NCI-H1436 (cell line): ENCODE measurements at regions not wholly inside any gene's neighbourhood (a gene's known extent, or its start where the extent isn't known, plus 50 kb on each side); places are given as distances from the start of the nearest gene placed in this dataset.

Source experiments
- DNase-seq: peaks from one replicate; lab custom pipeline; 2025; lab: John Stamatoyannopoulos, UW

GRCh38 chr6:40720375-40720748 is 133.2 kb upstream of the LRFN2 start:
- no peak for DNase-seq

DNA sequence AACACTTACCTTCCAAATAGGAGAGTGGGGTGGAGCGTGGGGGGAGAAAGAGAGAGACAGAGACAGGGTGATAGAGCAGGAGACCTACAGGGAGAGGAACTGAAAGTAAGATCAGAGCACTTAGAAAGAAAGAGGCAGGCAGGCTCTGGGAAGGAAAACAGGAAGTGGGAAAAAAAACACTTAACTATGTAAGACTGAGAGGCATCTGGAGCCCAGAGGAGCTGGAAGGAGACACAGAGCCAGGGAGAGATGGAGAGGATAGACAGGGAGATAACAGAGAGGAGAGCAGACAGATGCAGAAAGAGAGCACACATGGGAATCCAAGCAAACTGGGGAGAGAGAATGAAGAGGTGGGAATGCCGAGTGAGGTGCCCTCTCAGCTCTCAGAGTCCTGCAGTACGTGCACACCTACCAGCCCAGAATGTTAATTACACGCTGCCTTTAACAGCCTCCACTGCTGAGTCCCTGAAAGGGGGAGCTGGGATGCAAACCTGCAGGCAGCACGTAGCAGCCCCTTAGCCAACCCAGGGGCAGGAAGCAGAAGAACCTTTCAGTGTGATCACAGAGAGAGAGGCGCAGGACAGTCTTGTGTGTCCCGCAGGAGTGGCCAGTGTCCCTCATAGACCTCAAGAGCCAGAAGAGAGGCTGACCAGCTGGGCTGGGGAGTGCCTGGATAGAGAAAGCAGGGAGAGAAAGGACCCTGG is 132.7 kb upstream of the LRFN2 start:
- DNase-seq, result no peak

- DNase-seq, result no peak
These were observed 131.2 kb upstream of the LRFN2 start for GRCh38 chr6:40718401-40718800.

DNA sequence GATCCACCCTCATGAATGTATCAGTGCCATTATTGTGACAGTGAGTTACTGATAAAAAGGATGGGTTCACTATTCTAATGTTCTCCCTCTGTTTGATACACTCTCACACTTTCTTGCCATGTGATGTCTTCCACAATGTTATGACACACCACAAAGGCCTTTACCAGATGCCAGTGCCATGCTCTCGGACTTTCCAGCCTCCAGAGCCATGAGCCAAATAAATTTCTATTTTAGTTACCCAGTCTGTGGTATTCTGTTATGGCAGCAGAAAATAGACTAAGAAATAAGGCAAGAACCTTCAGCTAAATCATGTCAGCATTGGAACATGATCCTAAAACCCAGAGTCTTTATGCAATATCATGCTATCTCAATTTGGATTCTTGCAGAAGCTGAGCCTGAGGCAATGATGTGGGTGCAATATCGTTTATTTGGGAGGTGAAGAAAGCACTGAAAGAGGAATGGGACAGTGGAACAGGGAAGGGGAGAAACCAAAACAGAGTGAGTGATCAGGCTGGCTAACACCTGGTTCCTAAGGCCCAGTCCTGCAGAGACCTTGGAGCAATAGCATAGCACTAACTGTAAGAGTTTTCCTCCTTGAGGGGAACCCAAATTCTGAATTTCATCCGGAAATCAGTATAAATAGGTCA is 130.4 kb upstream of the LRFN2 start:
- no peak for DNase-seq

DNA sequence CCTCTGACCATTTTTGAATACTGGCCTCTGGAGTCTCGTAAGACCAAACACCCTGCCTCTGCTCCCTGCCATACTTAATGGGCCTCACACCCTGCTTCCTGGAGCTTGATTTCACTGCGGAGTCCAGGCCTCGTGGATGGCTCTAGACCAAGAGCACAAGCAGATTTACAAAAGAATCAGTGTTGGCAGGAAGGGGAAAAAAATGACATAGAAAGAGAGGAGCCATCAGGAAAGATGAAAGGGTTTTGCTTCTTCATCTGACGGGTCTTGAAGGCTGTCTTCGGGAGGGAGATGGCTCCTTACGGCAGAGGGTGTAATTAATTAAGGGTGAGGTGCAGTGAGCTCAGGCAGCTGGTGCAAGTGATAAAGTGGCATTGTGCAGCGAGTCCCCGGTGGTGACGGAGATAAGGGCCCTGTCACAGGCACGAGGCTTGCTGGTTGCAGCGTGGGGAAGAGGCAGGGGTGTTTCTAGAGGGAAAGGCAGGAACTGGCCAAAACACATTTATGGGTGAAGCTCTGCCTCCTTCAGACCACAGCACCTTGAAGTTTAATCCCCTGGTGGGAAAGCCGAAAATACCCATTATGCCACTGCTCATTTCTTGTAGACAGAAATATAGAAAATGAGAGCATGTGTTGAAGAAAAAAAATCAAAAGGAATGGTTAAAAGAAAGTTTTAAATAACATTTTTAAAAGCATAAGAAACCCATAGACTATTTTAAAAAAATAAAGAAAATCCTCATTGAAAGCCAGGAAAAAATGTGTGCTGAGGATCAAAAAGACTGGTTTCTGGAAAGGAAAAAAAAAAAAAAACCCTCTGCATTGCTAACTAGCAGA is 128.6 kb upstream of the LRFN2 start:
- DNase-seq, result peak; percentile 31

GRCh38 chr6:40714576-40715564 is 127.7 kb upstream of the LRFN2 start:
- no peak for DNase-seq

- no peak for DNase-seq
These were observed 127.0 kb upstream of the LRFN2 start for GRCh38 chr6:40714143-40714542.

DNA sequence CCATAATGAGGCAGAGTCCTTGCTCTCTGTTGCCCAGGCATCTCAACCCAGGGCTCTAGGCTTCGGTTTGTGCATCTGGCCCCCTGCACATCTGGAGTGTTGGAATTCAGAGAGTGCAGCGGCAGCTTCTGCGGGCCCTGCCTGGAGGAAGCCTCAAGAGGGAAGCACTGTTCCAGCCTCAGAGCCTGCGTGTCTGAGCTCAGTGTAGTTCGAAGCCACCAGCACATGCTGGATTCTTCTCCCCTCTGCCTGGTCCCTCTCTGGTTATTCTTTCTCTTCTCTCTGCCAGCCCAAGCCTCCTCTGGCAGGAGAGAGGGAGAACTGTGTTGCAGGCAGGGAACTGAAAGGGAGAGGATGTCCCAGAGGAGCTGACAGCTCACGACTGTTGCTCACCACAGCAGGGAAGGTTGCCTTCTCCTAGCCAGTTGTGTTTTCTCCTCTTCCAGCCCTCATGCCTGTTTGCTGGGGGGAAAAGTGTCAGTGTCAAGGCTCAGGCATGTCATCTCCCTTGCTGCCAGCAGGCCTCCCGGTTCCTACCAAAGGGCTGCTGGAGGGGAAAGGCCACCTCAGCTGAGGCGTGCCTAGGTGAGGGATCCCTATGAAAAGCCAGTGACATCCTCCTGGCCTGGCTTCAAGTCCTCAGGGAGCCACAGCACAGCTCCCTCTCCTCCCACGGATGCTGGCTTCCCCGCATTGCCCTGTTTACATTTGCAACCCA is 126.0 kb upstream of the LRFN2 start:
- no peak for DNase-seq

GRCh38 chr6:40710626-40711330 is 123.6 kb upstream of the LRFN2 start:
- peak; percentile 13 for DNase-seq

GRCh38 chr6:40708049-40708448 is 120.9 kb upstream of the LRFN2 start:
- DNase-seq, result no peak

DNA sequence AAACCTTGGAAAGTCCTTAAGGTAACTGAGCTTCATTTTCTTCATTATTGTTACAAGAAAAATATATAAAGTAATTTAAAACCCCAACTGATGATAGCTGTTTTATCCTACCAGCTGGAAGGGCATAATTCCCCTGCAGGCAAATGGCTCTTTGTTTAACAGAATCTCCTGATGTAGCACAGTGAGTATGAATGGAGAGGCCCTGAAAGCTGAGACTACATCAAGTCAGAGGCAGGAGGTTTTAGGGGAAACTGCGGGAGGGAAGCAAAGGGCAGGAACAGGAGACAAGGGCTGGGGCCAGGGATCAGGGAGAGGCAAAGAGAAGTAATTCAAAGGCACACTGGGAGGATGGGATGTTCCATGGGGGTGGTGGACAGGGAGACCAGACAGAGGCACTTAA is 119.0 kb upstream of the LRFN2 start:
- peak; percentile 7 for DNase-seq

DNA sequence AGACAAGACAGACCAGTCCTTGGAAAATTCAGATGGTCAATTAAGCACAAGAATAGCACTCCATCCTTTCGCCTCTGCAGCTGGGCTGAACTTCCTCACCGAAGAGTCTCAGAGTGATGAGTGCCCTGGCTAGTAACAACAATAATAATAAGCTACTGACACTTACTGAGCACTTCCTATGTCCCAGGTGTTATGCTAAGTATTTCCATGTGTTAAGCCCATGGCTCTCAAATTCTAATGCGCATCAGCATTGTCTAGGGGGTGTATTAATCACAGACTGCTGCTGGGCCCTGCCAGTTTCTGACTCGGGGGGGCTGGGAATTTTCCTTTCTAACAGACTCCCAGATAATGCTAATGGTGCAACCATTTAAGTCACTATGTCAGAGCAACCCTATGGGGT is 118.2 kb upstream of the LRFN2 start:
- no peak for DNase-seq

- DNase-seq, result no peak
These were observed 114.3 kb upstream of the LRFN2 start for GRCh38 chr6:40701352-40702007.

DNA sequence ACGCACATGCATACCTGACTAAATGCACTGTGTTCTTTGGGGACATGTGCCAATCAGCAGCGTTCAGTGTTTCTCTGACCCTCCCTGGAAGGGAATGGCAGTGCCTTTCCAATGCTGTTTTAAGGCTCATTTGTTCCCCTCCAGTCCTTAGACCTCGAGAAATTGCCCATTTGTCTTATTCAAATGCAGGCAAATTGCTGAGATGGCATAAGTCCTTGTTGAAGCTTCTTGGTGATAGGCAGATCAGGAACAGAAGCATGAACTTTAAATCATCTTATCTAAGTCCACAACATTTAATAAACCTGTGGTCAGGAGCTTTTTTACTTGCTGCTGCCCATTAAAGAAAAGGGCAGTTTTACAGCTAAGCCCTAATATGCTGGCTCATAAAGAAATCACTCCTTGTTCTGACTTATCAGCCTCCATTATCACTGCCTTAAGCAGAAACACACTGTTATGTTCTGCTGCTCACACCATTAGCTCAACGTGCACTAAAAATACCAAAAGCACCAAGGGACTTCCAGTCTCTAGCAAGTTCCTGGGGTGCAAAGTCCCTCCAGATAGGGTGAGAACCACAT is 112.9 kb upstream of the LRFN2 start:
- DNase-seq, result no peak

DNA sequence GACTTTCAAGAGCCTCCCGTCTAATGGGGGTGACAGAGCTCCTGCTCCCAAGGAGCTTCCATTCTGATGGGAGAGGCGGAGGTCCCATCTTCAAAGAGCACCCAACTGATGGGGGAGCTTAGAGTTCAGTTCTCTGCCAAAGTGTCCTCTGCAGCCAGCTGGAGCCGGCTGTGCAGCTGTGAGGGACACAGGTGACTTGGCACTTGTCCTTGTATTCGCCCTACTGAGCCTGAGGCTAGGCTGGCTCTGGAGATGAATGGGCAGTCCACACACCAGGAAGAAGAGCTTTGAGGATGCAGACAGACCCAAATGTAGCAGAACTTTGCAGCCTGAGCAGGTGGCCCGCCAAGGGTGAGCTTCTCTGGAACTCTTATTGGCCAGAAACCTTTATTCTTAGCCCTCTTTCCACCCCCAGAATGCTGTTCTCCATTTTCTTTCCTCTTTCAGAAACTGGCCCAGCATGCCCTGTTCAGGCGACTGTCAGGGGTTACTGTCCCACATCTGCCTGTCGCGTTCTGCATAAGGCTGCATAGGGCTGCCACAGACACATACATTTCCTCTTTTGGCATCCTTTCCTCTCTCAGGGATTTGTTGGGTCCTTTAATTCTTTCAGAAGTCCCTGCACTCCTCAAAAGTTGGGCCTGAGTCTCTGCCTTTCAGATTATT is 108.7 kb upstream of the LRFN2 start:
- no peak for DNase-seq

- no peak for DNase-seq
These were observed 108.0 kb upstream of the LRFN2 start for GRCh38 chr6:40695114-40695513.

DNA sequence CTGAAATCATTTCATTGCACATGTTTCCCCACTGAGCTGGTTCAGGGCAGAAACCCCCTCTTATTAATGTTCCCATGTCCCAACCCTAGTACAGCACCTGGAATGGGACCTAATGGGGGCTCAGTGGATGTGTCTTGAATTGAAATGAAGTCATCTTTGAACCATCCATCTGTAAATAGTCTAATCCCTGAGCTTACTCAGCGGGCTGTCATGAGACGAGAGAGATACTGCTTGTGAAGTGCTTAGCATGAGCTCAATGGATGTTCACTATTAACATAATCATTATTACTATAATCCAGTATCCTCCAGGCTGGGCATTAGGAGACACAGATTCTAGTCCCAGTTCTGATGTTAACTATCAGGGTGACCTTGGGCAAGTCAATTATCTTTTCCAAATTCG is 106.6 kb upstream of the LRFN2 start:
- no peak for DNase-seq

DNA sequence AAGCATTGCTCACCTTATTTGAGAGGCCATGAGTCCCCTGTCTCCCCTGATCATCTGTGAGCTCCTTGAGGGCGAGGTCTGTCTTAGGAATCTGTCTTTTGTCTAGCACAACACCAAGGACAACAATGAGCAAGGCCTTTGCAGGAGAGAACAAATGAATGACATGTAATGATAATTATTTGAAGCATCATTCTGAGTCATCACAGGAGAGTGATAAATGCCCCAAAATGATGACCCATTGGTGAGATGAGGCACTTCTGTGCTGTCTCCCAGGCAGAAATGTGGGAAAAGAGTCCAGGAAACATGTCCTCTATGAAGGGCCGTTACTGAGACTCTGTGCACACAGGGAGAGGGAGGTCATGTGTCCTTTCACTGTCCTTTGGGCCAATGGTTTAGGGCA is 105.2 kb upstream of the LRFN2 start:
- no peak for DNase-seq

GRCh38 chr6:40689185-40689584 is 102.0 kb upstream of the LRFN2 start:
- no peak for DNase-seq
